AG08396 (cell line): ENCODE measurements at regions not wholly inside any gene's neighbourhood (a gene's known extent, or its start where the extent isn't known, plus 50 kb on each side); places are given as distances from the start of the nearest gene placed in this dataset.

Experiments
- DNase-seq: peaks from one replicate; pipeline ENCODE4 v3.0.0; 2012; ENCODE audit warnings: low spot score, mixed read lengths

DNA sequence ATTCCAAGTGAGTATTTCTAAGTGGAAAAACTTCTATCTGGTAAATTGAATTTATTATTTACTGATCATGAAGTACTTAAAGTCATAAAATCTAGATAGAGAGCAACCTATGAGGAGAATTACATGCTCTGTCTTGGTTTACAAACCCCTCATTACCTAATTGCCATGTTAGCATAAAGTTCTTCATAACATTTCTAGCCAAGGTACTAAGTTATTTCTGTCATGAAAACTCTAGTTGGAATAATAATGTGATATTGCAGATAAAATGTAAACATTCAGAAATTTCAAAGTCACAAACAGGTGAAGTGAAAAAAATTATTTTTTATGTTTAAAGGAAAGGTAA lies 228.6 kb downstream of the TTLL7 start:
- no peak for DNase-seq

DNA sequence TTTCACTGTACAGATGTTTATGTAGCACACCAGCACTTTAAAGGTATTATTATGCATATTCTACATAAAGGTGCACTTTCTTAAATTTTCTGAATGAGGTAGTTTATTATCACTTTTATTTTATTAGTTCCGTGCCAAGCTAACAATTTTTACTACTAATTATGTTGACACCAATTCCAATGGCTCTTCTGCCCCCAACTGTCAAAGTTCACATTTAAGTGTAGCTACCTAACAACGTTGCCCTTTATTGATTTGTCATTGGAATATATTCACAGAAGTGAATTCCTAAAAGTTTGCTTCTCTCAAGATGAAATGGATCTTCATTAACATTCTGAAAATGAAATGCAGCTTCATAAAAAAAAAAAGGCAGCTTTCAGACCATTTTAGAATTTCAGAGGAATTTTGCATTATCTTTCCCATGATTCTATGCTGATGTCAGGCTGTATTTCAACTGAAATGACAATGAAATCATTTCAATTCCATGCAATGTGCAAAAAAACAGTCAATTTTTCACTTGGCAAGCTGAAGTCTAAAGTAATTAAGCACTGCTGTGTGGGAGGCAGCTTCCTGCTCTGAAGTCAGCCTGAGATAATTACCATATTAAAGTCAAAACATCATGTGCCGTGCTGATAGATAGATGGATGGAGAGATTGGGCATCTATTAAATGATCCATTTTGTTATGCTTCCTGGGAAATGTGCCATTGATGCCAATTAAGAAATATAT lies 229.2 kb downstream of the TTLL7 start:
- DNase-seq, result no peak

DNA sequence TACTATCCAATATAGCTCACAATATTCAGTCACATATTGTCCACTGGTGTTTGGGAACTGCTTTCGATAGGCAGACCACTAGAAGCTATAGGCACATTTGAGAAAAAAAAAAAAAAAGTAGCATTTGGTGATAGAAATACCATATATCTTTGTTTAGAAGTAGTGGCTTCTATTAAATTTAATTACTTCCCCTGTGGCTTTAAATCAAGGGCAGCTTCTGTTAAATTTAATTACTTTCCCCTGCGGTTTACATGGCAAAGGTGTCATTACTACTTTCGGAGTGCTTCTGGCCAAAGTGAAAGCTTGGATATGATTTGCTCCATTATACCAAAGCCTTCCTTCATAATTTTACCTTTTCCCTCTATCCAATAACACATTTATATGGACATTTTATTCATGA lies 229.9 kb downstream of the TTLL7 start:
- DNase-seq, result no peak

DNA sequence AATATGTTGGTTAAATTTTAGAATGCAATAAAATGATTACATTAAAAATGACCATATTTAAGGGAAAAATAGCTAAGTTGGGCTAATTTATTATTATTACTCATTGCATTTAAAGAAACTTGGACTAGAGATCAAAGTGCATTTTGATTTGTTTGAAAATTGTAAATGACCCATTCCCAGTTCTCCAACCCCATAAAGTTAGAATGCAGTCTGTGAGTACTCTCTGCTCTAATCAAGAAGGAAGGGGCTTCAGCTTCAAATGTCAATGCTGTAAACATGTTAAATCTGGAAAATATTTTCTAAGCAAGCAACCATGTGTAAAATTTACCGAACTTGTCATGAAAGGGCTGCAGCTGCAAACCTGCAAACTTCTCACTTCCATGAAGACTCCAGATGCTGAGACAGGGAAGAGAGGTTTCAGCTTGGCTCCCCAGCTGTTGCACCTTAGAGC lies 232.7 kb downstream of the TTLL7 start:
- no peak for DNase-seq

DNA sequence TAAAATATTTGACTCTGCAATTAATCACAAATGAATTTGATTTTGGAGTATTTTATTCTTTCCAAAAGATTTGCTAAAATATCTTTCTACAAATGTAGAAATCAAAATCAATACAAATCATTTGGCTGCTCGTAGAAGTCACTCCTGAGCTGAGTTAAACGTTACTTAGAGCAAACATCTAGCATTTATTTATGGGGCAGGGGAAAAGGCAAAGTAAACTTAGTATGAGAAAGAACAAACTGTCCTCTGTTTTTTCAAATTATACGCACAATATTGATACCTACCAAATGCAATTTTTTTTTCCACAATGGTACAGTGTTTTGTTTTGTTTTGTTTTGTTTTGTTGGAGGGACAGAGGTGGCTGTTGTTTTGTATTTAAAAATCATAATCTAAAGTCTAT lies 233.8 kb downstream of the TTLL7 start:
- no peak for DNase-seq

DNA sequence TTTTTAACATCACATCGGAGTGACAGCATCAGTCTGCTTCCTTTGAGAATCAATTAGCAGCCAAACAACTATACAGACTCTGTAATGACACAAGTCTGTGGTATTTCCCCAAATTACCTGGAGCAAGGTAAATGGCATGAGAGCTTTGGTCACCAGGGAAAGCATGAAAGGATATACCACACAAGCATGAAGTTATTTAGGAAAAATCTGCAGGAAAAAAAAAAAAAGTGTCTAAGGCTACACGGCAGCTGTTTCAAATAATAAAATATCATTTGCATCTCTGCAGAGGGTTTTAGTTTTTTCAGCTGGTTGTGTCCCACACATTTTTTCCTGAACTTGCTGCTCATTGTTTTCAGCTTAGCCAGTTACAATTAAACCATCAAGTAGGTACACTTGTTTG lies 234.7 kb downstream of the TTLL7 start:
- no peak for DNase-seq

DNA sequence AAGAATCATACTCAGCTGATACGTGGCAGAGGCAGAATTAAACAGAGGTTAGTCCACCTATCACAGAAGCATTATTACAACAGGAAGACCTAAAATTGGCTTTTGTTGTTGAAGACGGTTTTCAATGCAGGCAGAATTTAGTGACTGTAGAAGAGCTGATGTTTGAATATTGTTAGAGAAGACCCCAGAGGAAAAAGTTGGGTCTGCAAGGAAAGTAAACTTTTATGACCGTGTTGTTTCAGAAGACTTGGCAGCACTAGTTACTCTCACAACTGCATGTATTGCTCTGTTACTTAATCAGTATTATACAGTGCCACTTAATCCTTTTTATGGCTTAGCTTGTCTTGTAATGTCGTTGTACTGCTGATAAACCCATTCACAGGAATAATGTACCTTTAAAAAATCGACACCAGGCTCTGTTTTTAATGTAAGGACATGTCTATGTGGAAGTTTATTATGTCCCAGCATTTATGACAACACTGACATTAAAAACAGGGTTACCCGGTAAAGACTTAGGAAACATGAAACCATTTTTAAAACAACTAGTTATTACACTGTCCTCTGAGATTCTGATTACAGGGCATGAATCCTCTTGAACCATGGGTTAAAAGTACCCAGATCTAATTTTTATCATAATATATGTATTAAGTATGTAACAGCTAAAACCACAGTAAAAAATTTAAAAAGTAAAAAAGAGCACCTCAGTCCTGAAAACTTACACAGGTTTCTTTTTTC lies 235.4 kb downstream of the TTLL7 start:
- DNase-seq, result no peak

DNA sequence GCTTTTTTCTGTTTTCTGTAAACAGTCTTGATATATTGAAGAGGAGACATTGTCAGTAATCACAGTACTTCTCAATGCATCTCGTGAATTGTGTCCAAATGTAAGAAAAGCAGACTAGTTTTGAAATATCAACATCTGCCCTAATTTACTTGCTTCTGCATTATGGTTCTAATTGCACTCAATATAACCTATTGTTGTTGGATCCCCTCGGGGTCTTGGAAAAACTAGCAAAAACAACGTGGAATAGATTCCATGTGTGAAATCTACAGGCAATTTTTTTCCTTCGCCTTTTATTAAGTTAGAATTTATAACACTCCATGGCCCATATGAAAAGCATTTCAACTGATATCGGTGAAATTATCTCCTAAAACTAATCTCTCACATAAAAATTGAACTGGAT lies 236.5 kb downstream of the TTLL7 start:
- DNase-seq, result no peak

DNA sequence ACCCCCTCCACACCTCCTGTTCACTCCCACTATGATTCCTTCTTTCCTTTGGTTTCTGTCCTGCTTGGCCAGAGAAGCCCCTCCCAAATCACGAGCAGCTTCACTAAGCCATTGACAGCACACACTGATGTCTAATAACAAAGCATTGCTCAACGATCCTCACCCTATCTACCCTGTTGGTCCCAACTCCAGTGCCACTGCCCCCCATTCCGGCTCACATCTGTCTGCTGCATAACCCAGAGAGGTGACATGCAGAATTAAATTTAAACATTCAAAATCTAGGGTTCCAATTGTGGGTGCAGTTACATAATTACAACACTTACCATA lies 236.9 kb downstream of the TTLL7 start:
- no peak for DNase-seq

DNA sequence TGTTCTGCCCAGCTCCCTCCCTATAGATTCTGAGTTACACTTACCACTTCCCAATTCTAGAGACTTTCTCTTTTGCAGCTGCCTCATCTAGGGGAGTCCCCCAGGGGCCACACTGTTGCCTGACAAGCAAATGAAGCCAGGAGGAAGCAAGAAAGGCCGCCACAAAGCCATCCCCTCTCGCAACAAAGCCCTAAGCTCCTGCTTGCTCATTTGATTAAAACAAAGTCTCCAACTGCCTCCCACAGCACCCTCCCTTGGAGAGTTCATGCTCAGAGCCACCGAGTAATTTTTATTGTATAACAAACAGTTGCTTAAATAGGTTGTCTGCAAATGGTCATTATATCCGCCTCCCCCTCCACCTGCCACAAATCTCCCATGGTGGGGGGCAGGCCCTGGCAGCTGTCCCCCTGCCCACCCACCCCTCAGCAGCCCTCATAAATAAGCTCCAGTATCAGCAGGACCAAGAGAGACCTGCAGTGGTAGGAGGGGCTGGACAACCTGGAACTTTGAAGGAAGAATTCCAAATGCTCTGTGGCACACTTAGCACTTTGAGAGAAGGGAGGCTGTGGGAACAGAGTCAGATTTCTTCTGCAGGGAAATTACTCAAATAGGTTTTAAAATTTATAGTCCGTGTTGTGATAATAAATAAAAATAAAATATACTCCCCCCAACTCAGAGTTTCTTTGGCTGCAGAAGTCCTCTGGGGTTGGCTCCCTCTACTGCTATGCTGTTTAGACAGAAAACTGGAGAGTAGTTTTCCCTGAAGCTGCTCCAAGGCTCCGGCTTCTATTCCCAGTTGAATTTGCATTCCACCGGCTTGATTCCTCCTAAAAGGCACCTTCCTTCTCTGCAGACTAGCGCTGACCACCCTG lies 237.5 kb downstream of the TTLL7 start:
- no peak for DNase-seq

DNA sequence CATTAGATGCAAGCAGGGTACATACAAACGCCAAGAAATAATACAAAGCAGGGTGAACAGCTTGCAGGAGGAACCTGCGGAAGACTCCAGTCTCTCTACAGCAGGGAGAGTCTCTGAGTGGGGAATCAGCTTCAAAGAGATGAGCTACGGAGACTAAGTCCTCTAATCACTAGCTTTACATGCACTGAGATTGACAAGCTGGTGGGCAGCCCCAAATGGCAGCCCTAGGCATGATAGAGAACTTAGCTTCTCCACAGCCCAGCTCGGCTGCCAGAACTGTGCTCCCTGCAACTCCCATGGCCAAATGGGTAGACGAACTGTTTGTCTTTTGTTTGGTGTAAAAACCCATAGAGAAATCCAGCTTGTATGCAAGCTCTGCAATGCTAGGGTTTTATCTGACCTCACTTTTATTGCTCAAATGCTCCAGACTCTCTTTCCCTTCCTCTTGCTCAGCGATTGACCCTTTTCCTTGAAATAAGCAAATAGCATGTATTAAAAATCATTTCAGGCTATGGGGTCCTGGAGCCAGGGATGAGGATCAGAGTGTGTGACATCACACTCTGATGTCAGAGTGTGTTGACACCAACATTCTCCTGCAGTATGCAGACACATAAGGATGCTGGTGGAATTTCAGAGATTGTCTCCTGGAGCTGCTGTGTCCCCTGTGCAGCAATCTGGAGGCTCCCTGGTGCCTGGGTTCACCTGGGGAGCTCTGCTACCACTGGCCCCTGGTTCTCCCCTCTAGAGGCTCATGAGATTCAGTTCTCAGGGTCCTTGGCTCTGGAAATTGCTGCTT lies 238.5 kb downstream of the TTLL7 start:
- DNase-seq, result no peak

DNA sequence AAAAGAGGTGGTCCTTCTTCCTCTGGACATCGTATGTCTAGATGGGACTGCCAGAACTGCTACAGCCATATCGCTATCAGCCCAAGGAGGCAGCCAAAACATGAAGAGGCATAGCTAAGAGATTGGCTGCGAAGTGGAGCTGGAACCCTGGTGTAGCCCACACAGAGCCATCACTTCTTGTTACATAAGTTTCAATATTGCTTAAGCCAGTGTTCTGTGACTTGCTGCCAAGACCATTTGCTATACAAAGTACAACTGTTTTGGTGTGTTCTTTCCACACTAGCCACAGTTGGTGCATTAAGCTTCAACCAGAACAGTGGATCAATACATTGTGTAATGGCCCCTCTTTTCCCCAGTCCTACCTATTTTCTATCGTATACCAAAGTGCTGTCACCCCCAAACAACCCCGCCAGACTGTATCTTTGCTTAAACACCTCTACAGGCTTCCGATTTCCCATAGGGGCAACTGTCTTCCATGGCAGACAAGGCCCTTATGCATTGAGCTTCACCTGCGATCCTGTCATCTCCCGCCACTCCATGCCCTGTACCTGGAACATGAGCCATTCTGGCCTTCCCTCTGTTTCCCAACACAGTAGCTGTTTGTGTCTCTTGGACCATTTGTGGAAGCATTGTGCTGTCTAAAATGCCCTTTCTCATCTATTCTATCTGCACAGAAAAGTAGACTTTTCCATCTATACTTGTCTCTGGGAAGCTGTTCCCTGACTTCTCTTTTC lies 241.8 kb downstream of the TTLL7 start:
- no peak for DNase-seq

DNA sequence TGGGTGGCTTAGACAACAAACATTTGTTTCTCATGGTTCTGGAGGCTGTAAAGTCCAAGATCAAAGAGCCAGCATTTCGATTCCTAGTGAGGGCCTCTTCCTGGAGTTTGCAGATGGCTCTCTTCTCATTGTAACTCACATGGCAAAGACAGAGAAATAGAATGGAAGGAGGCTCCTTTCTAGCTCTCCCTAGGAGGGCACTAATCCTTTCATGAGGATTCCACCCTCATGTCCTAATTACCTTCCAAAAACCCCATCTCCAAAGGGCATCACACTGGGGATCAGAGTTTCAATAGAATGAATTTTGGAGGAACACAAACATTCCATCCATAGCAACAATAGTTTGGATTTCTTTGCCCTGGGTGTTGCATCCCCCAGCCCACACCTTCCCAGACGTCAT lies 247.3 kb downstream of the TTLL7 start:
- no peak for DNase-seq

DNA sequence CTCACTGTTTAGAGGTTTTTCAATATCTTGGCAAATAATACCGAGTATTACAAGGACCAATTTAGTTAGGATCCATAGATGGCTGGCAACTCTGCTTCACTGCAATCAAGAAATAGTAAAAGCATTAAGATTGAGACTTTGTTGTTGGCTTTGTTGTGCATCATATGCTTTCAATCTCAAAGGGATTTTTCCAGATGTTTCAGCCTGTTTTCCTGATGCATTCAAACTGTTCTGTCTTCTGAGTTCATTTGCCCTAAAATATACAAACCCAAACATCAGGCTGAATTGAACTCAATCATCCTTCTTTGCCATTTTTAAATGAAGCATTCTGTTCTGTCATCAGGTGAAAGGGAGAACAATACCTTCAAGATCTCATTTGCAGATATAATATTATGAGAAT lies 248.7 kb downstream of the TTLL7 start:
- DNase-seq, result no peak

DNA sequence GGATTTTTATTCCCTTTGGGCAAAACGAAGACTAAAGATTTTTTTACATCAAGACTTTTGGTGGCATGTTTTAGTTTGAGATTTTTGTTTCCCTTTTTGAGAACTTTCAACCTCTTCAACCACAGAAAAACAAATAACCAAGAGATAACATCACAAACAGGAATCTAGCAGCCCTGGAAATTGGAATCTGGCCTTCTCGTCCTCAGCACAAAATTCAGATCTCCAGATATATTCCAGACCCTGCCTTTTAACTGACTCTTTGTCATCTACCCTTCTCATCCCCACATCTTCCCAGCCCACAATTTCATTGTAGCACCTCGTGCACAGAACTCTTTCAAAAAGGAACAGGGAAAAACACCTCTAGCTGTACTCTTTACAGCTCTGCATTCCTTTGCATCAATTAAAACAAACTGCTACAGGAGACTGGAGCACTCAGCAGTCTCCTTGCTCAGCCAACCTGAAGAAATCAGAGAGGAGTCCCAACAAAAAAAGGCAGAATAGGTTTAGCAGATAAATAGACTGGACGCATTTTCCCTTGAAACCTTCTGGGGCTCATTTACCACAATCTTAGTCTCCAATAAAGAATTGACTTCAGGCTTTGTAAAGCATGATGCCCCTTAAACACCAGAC lies 251.0 kb downstream of the TTLL7 start:
- DNase-seq, result no peak

DNA sequence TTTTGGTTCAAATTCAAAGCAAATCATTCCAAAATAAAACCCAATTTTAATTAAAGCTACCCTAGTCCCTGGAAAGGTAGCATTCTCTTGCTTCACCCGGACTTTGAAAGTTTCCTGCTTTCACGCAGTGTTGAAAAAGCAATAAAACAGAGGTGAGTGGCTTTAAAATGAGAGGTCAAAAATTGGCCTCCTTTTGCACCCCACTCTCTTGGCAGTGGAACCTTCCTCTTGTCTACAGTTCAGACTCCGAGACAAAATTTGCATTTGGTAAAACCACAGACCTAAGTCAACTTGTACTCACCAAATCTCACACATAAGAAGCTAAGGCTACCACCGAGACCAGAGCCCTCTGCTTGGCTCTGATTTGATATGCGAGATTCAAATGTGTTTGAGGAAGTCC lies 252.7 kb downstream of the TTLL7 start:
- DNase-seq, result no peak

DNA sequence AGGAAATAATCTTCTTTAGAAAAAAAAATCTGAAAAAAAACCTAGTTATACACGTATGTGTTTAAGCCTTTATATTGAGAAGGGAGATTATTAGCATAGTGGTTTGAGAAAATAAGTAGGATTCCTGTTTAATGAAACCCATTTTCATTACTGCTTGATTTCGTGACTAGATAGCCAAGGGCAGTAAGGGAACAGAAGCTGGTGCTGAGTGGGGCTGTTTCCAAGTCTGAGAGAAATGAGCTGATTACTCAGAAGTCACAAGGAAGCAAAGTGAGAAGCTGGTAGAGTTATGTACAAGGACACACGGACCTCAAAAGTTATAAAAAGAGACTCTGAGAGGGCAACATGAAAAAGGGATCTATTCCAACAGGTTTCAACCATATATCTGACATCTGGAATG lies 256.5 kb downstream of the TTLL7 start:
- DNase-seq, result no peak

DNA sequence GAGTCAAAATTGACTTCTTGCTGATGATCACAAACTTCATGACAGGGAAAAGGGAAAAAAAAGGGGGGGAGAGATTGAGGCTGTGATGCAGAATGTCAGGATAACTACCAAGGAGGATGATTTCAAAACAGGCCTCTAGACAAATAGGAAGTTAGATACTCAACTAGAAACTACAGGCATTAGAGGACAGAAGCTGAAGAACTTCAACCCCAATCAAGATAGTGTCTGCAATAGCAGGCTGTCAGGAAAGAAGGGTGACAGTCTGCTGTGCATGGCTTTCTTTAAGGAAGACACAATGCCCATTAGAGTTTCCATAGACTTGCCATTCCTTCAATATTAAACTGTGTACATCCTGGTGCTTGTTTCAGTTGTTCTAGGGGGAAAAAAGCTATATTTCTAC lies 257.2 kb downstream of the TTLL7 start:
- no peak for DNase-seq

DNA sequence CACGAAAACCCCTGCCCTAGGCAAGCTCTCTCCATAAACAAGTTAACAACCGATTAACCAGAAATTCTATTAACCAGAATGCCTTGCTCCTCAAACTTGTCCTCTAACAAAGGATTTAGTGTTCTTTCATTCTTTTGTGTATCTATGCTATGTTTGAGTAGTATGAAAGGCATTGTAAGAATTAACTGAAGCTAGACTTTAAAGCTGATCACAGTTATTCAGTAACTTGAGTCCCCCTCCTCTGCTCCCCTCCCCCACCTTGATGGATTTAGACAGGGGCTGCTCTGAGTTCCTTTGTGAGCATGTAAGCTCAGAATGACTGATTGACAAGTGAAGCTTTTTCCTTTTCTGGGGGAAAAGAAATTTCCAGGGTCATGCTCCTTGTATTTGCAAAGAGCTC lies 257.6 kb downstream of the TTLL7 start:
- DNase-seq, result no peak

DNA sequence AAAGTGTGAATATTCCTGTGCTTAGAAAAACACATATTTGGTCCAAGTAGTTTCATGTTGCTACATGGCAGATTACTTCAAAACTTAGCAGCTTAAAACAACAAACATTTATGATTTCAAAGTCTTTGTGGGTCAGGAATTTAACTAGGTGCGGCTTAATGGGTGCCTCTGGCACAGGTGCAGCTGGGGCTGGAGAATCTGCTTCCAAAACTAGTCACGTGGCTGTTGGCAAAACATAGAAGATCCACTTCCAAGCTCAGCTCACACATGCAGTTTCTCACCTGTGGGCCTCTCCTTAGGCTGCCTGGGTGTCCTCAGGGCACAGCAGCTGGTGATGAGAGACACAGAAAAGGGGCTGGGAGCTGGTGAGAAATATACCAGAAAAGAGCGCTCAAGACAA lies 263.4 kb downstream of the TTLL7 start:
- DNase-seq, result no peak

DNA sequence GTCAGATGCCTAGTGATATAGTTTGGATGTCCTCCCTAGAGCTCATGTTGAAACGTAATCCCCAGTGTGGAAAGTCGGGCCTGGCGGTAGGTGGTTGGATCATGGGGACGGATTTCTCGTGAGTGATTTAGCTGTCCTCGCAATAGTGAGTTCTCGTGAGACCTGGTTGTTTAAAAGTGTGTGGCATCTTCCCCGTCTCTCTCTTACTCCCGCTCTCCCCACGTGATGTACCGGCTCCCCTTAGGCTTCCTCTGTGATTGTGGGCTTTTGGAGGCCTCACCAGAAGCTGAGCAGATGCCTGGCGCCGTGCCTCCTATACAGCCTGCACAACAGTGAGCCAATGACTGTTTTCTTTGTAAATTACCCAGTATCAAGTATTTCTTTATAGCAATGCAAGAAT lies 264.5 kb downstream of the TTLL7 start:
- no peak for DNase-seq
